HG03520 (cell line): ENCODE measurements at regions not wholly inside any gene's neighbourhood (a gene's known extent, or its start where the extent isn't known, plus 50 kb on each side); places are given as distances from the start of the nearest gene placed in this dataset.

Experiments used
- ATAC-seq: cut with Tn5 transposase; IDR thresholded peaks from one replicate; pipeline ENCODE4 v1.9.1; 2021; ENCODE audit warnings: mild to moderate bottlenecking, moderate library complexity; ENCODE audit not compliant: unreplicated experiment

- ATAC-seq: no peak
Observed at GRCh38 chr14:98731286-98731685, 540.7 kb downstream of the BCL11B start.

- no peak for ATAC-seq
Observed at GRCh38 chr14:98731701-98732100, 540.3 kb downstream of the BCL11B start.

- no peak for ATAC-seq
Observed at GRCh38 chr14:98733536-98733935, 538.5 kb downstream of the BCL11B start.

GRCh38 chr14:98736701-98737338, 535.2 kb downstream of the BCL11B start:
- ATAC-seq: no peak

- no peak for ATAC-seq
Observed at GRCh38 chr14:98741523-98741922, 530.5 kb downstream of the BCL11B start.

GRCh38 chr14:98742001-98742400, 530.0 kb downstream of the BCL11B start:
- no peak for ATAC-seq

GRCh38 chr14:98743536-98743935, 528.5 kb downstream of the BCL11B start:
- ATAC-seq: no peak

- no peak for ATAC-seq
Observed at GRCh38 chr14:98748966-98749365, 523.0 kb downstream of the BCL11B start.

- ATAC-seq: no peak
Observed at GRCh38 chr14:98751110-98751509, 520.9 kb downstream of the BCL11B start.

GRCh38 chr14:98752660-98753059, 519.3 kb downstream of the BCL11B start:
- ATAC-seq: no peak

- no peak for ATAC-seq
Observed at GRCh38 chr14:98754343-98755020, 517.5 kb downstream of the BCL11B start.

GRCh38 chr14:98756749-98757148, 515.2 kb downstream of the BCL11B start:
- no peak for ATAC-seq

GRCh38 chr14:98758440-98758839, 513.6 kb downstream of the BCL11B start:
- no peak for ATAC-seq

GRCh38 chr14:98761993-98762392, 510.0 kb downstream of the BCL11B start:
- no peak for ATAC-seq

- ATAC-seq: no peak
Observed at GRCh38 chr14:98766818-98767217, 505.2 kb downstream of the BCL11B start.

- no peak for ATAC-seq
Observed at GRCh38 chr14:98769326-98769725, 502.7 kb downstream of the BCL11B start.

- no peak for ATAC-seq
Observed at GRCh38 chr14:98770151-98770550, 501.8 kb downstream of the BCL11B start.

- no peak for ATAC-seq
Observed at GRCh38 chr14:98773814-98774213, 498.2 kb downstream of the BCL11B start.

GRCh38 chr14:98775892-98776291, 496.1 kb downstream of the BCL11B start:
- no peak for ATAC-seq

- no peak for ATAC-seq
Observed at GRCh38 chr14:98782062-98782461, 489.9 kb downstream of the BCL11B start.

GRCh38 chr14:98785578-98785977, 486.4 kb downstream of the BCL11B start:
- ATAC-seq: no peak

- no peak for ATAC-seq
Observed at GRCh38 chr14:98786456-98786855, 485.5 kb downstream of the BCL11B start.

GRCh38 chr14:98791661-98792060, 480.3 kb downstream of the BCL11B start:
- no peak for ATAC-seq
